HG03108 (cell line): ENCODE measurements at regions not wholly inside any gene's neighbourhood (a gene's known extent, or its start where the extent isn't known, plus 50 kb on each side); places are given as distances from the start of the nearest gene placed in this dataset.

Experiments
- ATAC-seq: cut with Tn5 transposase; IDR thresholded peaks from one replicate; pipeline ENCODE4 v1.9.1; 2021; ENCODE audit warnings: moderate library complexity; ENCODE audit not compliant: unreplicated experiment

DNA sequence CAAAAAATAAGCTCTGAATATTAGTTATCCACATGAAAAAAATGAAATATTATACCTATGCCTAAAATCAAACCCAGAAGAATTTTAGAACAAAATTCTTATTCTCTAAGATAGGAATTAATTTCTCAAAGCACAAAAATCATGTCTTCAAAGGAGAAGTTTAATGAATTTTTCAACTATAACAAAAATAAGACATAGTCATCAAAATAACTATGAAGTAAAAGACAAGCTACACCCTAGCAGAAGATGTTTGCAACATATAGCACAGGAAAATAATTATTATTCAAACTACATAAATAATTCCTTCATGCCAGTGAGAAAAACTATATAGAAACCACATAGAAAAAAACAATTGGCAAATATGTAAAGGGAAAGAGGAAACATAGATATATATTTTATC lies 1203.6 kb upstream of the GJE1 start:
- ATAC-seq = no peak

- no peak for ATAC-seq
Measured at GRCh38 chr6:140923048-140923447, 1209.7 kb upstream of the GJE1 start.

DNA sequence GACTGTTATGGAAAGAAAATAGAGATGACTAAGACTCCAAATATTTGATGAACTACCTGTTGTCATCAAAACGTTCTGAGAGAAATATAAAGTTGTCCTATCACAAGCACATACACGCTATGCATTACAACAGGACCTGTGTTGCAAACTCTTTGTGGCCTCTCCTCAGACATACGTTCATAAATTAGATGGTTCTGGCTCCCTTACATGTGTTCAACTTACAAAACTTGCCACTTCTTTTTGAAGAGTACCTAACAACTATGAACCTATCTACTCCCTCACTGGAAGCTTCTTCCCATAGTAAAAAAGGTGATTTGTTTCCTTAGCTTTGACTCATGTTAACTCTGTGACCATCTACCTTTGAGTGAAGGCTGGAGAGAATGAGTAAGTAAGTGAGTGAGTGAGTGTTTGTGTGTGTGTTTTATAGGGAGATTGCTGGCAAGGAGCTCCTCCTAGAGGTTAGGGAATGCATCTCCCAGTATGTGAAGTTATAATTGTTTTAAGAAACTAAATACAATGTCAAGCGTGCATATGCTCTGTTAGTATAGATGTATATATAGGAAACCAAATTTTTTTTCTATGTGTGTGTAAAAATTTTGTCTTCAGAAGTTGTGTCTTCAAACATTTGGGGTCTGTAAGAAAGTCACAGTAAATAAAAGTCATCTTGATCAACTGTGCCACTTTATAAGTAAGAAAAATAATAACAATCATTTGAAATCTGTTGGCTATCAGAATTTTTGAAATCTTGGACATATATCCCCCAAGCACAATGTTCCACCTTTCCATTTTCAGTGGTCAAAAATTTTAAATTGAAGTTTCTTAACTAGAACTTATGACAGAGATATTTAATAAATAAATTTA lies 1211.1 kb upstream of the GJE1 start:
- peak; percentile 62 for ATAC-seq

DNA sequence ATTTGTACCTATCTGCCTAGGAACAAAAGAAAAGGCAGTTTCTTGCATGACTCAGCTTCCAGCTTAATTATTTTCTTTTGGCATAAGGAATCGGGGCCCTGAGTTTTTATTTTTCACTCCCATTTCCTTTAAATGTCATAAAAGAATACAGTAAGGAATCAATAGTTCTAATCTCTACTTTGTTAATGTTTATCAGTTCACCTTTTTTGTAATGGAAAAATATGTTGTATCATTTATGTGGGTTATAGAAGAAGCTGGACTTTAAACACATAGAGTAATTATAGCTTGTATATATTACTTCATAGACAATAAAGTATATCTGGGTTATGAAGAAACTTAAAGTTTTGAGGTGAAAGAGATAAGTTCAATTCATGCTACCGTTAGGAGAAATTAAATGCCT lies 1214.8 kb upstream of the GJE1 start:
- ATAC-seq = no peak

DNA sequence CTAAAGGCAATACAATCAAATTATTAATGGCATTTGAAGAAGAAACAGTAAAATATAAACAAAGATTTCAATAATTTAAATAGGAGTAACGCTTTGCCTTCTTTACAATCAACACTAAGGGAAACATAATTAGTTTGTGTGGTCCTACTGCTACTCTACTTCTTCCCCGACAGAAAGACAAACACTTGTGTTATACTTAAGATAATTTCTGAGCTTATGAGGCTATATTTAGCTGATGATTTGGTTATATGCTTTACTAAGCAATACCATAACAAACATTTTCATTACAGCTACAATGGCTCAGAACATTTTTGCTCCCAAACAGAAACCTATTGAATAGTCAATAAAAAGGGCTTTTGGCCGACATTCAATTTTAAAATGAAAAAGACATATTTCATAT lies 1217.2 kb upstream of the GJE1 start:
- ATAC-seq = no peak

DNA sequence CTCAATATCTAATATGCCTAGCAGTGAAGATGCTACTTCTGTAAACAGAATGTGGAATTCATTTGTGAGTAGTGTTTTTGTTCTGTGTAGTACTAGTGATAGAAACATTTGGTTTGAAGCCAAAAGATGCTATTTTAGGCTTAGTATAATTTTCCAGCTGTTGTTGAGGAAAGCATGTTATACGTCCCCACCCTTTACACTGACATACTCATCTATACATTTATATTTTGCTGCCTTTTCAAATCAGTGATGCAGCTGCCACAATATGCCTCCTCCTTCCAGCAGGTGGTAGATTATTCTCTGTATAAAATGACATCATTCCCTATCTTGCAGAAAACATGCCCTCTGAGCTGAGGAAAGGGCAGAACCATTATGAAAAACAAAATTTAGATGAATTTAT lies 1217.6 kb upstream of the GJE1 start:
- ATAC-seq = no peak

GRCh38 chr6:140912686-140913085 lies 1220.0 kb upstream of the GJE1 start:
- ATAC-seq = no peak

- no peak for ATAC-seq
Measured at GRCh38 chr6:140909625-140910024, 1223.1 kb upstream of the GJE1 start.

DNA sequence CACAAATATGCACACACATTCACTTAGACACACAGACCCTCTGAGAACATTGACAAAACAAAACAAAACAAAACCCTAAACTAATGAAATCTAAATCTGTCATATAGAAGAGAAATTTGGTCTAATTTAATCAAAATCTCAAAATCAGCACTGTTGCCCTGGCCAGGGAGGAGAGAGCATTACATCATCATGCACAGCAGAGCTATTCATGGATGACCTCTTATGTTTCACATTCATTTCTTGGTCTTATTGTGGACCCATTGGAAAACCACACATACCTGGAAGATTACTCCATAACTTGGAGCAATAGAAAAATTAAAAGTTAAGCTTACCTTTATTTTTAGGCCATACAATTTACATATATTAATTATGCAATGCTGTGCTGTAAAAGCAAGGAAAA lies 1223.6 kb upstream of the GJE1 start:
- no peak for ATAC-seq

DNA sequence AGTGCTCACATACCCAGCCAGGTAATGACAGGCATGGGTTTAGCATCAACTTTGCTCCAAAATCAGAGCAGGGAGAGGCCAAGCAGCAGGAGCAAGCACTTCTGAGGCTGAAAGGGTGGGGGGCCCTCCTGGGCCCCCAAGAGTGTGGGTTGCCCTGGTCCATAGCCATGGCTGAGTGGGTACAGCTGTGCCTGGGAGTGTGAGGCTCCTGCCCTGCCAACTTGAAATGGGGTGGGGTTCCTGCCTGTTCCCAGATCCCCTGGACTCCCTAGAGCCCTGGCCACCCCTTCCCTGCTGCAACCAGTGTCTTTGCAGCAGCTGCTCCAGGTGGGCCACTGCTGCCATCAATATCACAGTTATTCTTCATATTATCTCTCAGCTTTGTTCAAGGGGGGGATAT lies 1224.2 kb upstream of the GJE1 start:
- no peak for ATAC-seq

GRCh38 chr6:140907235-140907634 lies 1225.5 kb upstream of the GJE1 start:
- ATAC-seq = no peak

DNA sequence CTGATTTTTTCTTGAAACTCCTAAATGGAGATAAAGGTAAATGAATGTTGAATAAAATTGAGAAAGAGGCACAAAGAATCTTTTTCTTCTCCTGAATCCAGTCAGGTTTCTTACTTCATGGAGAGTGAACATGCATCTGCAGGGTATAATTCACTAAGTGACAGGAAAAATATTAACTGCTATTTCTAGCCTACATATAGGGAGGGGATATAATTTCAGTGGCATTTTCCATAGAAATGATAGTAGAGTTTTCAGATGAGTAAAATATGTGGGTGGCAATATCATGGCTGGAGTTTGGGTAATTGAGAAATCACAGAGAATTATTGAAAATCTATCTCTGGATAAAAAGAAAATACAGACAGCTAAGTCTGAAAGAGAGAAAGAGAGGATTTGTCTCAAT lies 1227.0 kb upstream of the GJE1 start:
- ATAC-seq = no peak

DNA sequence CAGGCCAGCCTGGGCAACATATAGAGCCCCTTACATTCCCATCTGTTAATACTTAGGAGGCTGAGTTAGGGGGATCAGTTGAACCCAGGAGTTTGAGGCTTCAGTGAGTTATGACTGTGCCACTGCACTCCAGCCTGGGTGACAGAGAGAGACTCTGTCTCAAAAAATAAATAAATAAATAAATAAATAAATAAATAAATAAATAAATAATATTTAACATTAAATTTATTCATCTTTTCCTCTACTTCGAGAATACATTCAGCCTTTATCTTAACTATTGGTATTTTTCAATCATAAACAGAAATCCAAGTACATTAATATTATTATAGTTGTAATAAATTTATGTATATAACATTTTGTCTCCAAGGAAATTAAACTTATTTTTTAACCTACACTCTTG lies 1227.7 kb upstream of the GJE1 start:
- no peak for ATAC-seq

DNA sequence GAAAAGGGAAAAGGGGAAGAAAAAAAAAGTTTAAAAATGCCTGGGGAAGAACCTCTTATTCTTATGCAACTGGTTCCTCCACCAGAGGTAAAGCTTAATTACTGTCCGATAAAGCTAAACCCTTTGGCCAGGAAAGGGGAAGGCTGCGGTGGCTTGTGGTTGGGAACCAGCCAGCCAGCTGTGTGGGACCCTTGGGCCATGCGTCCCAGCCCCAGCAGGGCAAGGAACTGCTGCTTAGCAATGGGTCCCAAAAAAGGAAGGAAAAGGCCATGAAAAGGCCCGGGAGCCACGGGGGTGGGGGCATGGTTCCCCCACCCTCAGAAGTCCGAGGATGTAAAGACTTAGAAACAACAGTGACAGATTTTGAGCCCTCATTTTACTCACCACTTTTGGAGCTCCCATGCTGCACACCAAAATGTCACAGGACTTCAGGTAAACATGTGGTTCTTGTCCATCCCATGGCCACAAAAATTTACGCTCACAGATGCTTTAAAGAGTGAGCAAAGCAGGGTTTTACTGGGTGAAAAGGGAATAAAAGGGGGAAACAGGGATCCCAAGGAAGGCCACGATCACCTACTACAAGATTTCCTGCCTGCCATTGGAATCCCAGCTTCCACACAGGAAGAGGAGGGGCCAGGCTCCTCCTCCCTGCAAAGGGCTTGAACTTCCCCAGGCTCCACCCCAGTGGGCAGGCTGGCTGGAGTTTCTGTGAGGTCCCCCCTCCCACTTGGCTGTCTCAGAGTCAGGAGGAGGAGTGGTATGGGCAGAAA lies 1234.7 kb upstream of the GJE1 start:
- no peak for ATAC-seq

- no peak for ATAC-seq
Measured at GRCh38 chr6:140897349-140897748, 1235.4 kb upstream of the GJE1 start.

- no peak for ATAC-seq
Measured at GRCh38 chr6:140893432-140893831, 1239.3 kb upstream of the GJE1 start.

- ATAC-seq = no peak
Measured at GRCh38 chr6:140879946-140880345, 1252.8 kb upstream of the GJE1 start.

- ATAC-seq = no peak
Measured at GRCh38 chr6:140874066-140874465, 1258.7 kb upstream of the GJE1 start.

GRCh38 chr6:140872885-140873284 lies 1259.8 kb upstream of the GJE1 start:
- no peak for ATAC-seq

- ATAC-seq = no peak
Measured at GRCh38 chr6:140871911-140872310, 1260.8 kb upstream of the GJE1 start.

DNA sequence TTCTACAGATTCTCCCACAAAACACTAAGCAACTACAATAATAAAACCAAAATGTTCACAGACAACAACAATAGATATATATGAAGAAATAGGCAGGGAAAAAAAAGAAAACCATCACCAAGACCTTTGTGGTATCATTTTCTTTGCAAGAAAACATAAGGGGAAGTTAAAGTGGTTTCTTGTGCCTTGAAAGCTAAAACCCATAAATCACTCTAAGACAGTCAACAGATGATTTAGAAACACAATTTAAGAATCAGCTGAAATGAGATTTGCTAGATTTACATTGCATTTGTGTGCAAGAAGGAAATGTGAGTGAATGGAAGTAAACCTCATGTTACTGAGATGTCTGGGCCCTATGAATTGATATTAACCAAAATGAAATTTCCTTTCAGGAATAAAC lies 1265.4 kb upstream of the GJE1 start:
- ATAC-seq = no peak

DNA sequence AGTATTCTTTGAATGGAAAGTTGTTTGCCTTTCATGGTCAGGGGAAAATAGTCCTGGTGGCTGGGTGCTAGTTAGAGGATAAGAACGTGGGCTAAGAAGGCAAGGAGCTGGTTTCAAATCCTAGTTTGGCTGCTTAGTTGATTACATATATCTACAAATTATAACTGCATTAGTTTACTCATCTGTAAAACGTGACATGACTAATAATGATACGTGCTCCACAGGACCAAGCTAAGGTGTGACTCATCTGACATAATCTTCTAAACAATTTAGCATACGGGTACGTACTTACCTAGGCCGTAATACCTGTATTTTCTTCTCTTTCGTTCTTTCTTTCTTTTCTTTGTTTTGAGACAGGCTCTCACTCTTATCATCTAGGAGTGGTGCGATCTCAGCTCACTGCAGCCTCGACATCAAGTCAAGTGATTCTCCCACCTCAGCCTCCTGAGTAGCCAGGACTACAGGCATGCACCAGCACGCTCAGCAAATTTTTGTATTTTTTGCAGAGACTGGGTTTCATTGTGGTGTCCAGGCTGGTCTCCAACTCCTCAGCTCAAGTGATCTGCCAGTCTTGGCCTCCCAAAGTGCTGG lies 1274.2 kb upstream of the GJE1 start:
- ATAC-seq = no peak
